ENCODE measurements at regions not wholly inside any gene's neighbourhood (a gene's known extent, or its start where the extent isn't known, plus 50 kb on each side); places are given as distances from the start of the nearest gene placed in this dataset.

DNA sequence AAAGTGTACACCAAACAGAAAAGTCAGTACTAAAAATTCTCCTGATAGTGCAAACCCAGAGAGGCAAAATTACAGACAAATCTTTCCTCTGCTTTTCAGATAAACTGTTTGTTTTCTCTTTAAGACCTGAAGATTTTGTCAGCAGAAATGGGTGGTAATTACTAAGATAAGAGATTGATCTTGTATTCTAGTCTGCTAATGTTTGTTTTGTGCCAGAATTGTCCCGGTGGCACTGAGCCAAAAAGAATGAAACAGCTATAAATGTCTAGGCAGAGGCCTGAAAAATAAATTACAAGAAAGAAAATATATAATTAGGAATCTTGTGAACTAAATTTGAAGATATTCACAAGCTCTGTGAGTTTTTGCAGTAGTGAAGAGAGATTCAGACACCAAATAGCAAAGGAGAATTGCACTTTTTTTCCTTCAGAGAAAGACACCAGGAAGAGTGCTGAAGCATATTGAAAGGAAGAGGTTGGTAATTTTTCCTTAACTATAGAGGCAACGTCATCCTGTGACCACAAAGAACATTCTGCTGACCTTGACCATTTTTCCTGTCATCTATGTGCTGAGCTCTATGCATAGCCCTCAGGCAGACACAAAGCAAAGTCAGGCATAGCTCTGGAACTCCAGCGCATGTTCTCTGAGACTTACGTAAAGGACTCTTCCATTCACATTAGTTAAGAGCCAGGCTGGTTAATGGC lies 314.5 kb upstream of the RASGEF1B start:
- no peak for TF ChIP-seq POLR2AphosphoS5 (IDR thresholded peaks at IDR 0.05; ENCODE audit: low read depth, low read length)
- TF ChIP-seq, protein P1, sequence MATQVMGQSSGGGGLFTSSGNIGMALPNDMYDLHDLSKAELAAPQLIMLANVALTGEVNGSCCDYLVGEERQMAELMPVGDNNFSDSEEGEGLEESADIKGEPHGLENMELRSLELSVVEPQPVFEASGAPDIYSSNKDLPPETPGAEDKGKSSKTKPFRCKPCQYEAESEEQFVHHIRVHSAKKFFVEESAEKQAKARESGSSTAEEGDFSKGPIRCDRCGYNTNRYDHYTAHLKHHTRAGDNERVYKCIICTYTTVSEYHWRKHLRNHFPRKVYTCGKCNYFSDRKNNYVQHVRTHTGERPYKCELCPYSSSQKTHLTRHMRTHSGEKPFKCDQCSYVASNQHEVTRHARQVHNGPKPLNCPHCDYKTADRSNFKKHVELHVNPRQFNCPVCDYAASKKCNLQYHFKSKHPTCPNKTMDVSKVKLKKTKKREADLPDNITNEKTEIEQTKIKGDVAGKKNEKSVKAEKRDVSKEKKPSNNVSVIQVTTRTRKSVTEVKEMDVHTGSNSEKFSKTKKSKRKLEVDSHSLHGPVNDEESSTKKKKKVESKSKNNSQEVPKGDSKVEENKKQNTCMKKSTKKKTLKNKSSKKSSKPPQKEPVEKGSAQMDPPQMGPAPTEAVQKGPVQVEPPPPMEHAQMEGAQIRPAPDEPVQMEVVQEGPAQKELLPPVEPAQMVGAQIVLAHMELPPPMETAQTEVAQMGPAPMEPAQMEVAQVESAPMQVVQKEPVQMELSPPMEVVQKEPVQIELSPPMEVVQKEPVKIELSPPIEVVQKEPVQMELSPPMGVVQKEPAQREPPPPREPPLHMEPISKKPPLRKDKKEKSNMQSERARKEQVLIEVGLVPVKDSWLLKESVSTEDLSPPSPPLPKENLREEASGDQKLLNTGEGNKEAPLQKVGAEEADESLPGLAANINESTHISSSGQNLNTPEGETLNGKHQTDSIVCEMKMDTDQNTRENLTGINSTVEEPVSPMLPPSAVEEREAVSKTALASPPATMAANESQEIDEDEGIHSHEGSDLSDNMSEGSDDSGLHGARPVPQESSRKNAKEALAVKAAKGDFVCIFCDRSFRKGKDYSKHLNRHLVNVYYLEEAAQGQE (IDR thresholded peaks at IDR 0.05; ENCODE audit: insufficient read depth in 1 of 2, low read depth in 2 of 2, low read length in 2 of 2), result no peak
- no peak for TF ChIP-seq FOXP2 (optimal IDR thresholded peaks at IDR 0.05; ENCODE audit: borderline replicate concordance, extremely low read depth, extremely low read length, insufficient read depth)
- no peak for TF ChIP-seq TAF1 (IDR thresholded peaks at IDR 0.05; ENCODE audit: borderline replicate concordance, insufficient read depth, low read length)
